PFSK-1 (cell line): ENCODE measurements at regions not wholly inside any gene's neighbourhood (a gene's known extent, or its start where the extent isn't known, plus 50 kb on each side); places are given as distances from the start of the nearest gene placed in this dataset.

ENCODE experiments used
- FOXP2 ChIP-seq: optimal IDR thresholded peaks from 2 replicates; pipeline ENCODE3; 2011; ENCODE audit warnings: borderline replicate concordance, control low read depth, inconsistent platforms; ENCODE audit not compliant: insufficient read depth; ENCODE audit errors: extremely low read length, extremely low read depth
- POLR2AphosphoS5 ChIP-seq: IDR thresholded peaks from 2 replicates; pipeline ENCODE4 v1.6.1; 2012; ENCODE audit warnings: low read depth, mild to moderate bottlenecking, control low read depth, low read length, moderate library complexity
- SIN3A ChIP-seq: IDR thresholded peaks from 2 replicates; pipeline ENCODE4 v1.6.1; 2012; ENCODE audit warnings: mild to moderate bottlenecking, low read length, moderate library complexity, borderline replicate concordance; ENCODE audit not compliant: insufficient read depth
- TAF1 ChIP-seq: IDR thresholded peaks from 2 replicates; pipeline ENCODE4 v1.6.1; 2012; ENCODE audit warnings: low read length, control low read depth, borderline replicate concordance; ENCODE audit not compliant: insufficient read depth
- TF ChIP-seq, protein P1 (sequence below), 2 experiments: IDR thresholded peaks; 2 replicates each; pipeline versions ENCODE4 v1.6.1 to v1.8.0; 2011 to 2012; ENCODE audit warnings: low read depth in 2 of 2, low read length in 2 of 2, control low read depth in 1 of 2, inconsistent platforms in 1 of 2, mild to moderate bottlenecking in 1 of 2, moderate library complexity in 1 of 2; ENCODE audit not compliant: insufficient read depth in 1 of 2

DNA sequence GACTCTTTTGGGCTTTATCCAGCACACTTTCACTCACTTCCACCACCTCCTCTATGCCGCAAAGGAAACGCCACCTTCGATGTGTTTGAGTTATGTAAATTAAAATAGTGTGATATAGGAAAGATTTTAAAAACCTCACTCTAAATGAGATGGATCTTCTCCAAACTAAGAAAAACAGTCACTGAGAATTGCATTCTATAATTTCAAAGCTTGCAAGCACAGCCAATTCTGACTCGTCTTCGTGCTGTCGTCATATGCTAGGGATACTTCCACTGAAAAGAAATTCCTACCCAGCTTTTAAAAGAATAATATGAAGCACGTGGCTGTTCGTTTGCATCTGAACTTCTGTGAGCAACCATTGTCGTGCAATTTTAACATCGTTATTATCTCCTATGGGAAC is 162.5 kb downstream of the SH3BP4 start:
- TF ChIP-seq SIN3A = no peak
- TF ChIP-seq FOXP2 = no peak
- no peak for TF ChIP-seq TAF1
- no peak for TF ChIP-seq POLR2AphosphoS5
- TF ChIP-seq, protein P1, sequence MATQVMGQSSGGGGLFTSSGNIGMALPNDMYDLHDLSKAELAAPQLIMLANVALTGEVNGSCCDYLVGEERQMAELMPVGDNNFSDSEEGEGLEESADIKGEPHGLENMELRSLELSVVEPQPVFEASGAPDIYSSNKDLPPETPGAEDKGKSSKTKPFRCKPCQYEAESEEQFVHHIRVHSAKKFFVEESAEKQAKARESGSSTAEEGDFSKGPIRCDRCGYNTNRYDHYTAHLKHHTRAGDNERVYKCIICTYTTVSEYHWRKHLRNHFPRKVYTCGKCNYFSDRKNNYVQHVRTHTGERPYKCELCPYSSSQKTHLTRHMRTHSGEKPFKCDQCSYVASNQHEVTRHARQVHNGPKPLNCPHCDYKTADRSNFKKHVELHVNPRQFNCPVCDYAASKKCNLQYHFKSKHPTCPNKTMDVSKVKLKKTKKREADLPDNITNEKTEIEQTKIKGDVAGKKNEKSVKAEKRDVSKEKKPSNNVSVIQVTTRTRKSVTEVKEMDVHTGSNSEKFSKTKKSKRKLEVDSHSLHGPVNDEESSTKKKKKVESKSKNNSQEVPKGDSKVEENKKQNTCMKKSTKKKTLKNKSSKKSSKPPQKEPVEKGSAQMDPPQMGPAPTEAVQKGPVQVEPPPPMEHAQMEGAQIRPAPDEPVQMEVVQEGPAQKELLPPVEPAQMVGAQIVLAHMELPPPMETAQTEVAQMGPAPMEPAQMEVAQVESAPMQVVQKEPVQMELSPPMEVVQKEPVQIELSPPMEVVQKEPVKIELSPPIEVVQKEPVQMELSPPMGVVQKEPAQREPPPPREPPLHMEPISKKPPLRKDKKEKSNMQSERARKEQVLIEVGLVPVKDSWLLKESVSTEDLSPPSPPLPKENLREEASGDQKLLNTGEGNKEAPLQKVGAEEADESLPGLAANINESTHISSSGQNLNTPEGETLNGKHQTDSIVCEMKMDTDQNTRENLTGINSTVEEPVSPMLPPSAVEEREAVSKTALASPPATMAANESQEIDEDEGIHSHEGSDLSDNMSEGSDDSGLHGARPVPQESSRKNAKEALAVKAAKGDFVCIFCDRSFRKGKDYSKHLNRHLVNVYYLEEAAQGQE (IDR thresholded peaks at IDR 0.05; ENCODE audit: insufficient read depth in 1 of 2, low read depth in 2 of 2, low read length in 2 of 2) = no peak

GRCh38 chr2:235115521-235115920 is 163.7 kb downstream of the SH3BP4 start:
- TF ChIP-seq POLR2AphosphoS5 (no peak), FOXP2 (no peak)

GRCh38 chr2:235116885-235117492 is 165.2 kb downstream of the SH3BP4 start:
- no peak for TF ChIP-seq FOXP2
- TF ChIP-seq POLR2AphosphoS5 = no peak
- TF ChIP-seq, protein P1 (IDR thresholded peaks at IDR 0.05; ENCODE audit: insufficient read depth in 1 of 2, low read depth in 2 of 2, low read length in 2 of 2) = no peak
- TF ChIP-seq TAF1 = no peak
- TF ChIP-seq SIN3A = no peak

GRCh38 chr2:235126768-235127167 is 175.0 kb downstream of the SH3BP4 start:
- TF ChIP-seq FOXP2 (no peak), POLR2AphosphoS5 (no peak), TAF1 (no peak), SIN3A (no peak)
- TF ChIP-seq, protein P1 (IDR thresholded peaks at IDR 0.05; ENCODE audit: insufficient read depth in 1 of 2, low read depth in 2 of 2, low read length in 2 of 2) = no peak

DNA sequence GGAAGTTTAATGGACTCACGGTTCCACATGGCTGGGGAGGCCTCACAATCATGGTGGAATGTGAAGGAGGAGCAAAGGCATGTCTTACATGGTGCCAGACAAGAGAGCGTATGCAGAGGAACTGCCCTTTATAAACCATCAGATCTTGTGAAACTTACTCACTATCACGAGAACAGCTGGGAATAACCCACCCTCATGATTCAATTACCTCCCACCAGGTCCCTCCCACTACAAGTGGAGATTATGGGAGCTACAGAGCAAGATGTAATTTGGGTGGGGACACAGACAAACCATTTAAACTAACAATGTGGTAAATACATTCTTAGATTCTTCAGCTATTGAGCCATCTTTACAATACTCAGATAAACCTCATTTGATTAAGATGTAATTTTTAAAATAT is 176.1 kb downstream of the SH3BP4 start:
- TF ChIP-seq SIN3A (no peak), FOXP2 (no peak), TAF1 (no peak), POLR2AphosphoS5 (no peak)
- TF ChIP-seq, protein P1 (IDR thresholded peaks at IDR 0.05; ENCODE audit: insufficient read depth in 1 of 2, low read depth in 2 of 2, low read length in 2 of 2) = no peak
